ENCODE measurements at regions not wholly inside any gene's neighbourhood (a gene's known extent, or its start where the extent isn't known, plus 50 kb on each side); places are given as distances from the start of the nearest gene placed in this dataset.

GRCh38 chr5:6262651-6263363 is 115.5 kb downstream of the MED10 start:
- TF ChIP-seq EZH2 (IDR thresholded peaks at IDR 0.05; ENCODE audit: borderline replicate concordance, low read depth, low read length, poor library complexity, severe bottlenecking) (no peak), CTCF (conservative IDR thresholded peaks at IDR 0.05; ENCODE audit: low read depth, low read length) (no peak)
